ENCODE measurements at regions not wholly inside any gene's neighbourhood (a gene's known extent, or its start where the extent isn't known, plus 50 kb on each side); places are given as distances from the start of the nearest gene placed in this dataset.

DNA sequence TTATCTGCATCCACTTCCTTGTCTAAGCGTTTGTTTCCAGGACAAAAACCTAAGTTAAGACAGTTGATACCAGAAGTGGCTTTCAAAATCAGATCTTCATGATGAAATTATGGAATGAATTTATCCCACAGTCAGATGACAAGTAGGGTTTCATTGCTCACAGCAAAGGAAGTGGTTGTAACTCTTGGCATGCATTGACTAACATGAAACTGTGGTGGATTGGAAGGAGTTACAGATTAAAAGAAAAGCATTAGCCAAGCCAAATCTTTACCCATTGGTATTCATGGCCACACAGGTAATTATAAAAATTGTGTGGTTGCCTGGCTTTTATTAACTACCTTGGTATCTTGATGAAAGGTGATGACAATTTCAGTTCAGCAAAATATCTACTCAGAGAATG is 438.0 kb upstream of the NXPH2 start:
- no peaks in the 10 kb centered on the region for H3K9me3 ChIP-seq (ENCODE audit: control insufficient read depth, insufficient read depth, low read depth, low read length)
- TF ChIP-seq ZFHX2 (tag by site-specific recombination; conservative IDR thresholded peaks at IDR 0.05) (no peak), GLIS2 (tag by site-specific recombination; IDR thresholded peaks at IDR 0.05) (no peak), KLF8 (tag by site-specific recombination; IDR thresholded peaks at IDR 0.05) (no peak), OSR2 (tag by site-specific recombination; IDR thresholded peaks at IDR 0.05) (no peak), ZNF701 (tag by site-specific recombination; IDR thresholded peaks at IDR 0.05) (no peak), ZNF169 (tag by site-specific recombination; IDR thresholded peaks at IDR 0.05) (no peak), ZNF544 (tag by site-specific recombination; IDR thresholded peaks at IDR 0.05) (no peak), MYNN (tag by site-specific recombination; IDR thresholded peaks at IDR 0.05; ENCODE audit: borderline replicate concordance) (no peak)
- TF ChIP-seq, protein P1, sequence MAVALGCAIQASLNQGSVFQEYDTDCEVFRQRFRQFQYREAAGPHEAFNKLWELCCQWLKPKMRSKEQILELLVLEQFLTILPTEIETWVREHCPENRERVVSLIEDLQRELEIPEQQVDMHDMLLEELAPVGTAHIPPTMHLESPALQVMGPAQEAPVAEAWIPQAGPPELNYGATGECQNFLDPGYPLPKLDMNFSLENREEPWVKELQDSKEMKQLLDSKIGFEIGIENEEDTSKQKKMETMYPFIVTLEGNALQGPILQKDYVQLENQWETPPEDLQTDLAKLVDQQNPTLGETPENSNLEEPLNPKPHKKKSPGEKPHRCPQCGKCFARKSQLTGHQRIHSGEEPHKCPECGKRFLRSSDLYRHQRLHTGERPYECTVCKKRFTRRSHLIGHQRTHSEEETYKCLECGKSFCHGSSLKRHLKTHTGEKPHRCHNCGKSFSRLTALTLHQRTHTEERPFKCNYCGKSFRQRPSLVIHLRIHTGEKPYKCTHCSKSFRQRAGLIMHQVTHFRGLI (tag by site-specific recombination; IDR thresholded peaks at IDR 0.05) = no peak
- TF ChIP-seq, protein P2, sequence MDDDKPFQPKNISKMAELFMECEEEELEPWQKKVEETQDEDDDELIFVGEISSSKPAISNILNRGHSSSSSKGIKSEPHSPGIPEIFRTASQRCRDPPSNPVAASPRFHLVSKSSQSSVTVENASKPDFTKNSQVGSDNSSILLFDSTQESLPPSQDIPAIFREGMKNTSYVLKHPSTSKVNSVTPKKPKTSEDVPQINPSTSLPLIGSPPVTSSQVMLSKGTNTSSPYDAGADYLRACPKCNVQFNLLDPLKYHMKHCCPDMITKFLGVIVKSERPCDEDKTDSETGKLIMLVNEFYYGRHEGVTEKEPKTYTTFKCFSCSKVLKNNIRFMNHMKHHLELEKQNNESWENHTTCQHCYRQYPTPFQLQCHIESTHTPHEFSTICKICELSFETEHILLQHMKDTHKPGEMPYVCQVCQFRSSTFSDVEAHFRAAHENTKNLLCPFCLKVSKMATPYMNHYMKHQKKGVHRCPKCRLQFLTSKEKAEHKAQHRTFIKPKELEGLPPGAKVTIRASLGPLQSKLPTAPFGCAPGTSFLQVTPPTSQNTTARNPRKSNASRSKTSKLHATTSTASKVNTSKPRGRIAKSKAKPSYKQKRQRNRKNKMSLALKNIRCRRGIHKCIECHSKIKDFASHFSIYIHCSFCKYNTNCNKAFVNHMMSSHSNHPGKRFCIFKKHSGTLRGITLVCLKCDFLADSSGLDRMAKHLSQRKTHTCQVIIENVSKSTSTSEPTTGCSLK (tag by site-specific recombination; IDR thresholded peaks at IDR 0.05) = no peak
- TF ChIP-seq, protein P3, sequence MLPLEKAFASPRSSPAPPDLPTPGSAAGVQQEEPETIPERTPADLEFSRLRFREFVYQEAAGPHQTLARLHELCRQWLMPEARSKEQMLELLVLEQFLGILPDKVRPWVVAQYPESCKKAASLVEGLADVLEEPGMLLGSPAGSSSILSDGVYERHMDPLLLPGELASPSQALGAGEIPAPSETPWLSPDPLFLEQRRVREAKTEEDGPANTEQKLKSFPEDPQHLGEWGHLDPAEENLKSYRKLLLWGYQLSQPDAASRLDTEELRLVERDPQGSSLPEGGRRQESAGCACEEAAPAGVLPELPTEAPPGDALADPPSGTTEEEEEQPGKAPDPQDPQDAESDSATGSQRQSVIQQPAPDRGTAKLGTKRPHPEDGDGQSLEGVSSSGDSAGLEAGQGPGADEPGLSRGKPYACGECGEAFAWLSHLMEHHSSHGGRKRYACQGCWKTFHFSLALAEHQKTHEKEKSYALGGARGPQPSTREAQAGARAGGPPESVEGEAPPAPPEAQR (tag by site-specific recombination; IDR thresholded peaks at IDR 0.05) = no peak
- TF ChIP-seq, protein P4, sequence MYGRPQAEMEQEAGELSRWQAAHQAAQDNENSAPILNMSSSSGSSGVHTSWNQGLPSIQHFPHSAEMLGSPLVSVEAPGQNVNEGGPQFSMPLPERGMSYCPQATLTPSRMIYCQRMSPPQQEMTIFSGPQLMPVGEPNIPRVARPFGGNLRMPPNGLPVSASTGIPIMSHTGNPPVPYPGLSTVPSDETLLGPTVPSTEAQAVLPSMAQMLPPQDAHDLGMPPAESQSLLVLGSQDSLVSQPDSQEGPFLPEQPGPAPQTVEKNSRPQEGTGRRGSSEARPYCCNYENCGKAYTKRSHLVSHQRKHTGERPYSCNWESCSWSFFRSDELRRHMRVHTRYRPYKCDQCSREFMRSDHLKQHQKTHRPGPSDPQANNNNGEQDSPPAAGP (tag by site-specific recombination; IDR thresholded peaks at IDR 0.05) = no peak
- TF ChIP-seq, protein P5, sequence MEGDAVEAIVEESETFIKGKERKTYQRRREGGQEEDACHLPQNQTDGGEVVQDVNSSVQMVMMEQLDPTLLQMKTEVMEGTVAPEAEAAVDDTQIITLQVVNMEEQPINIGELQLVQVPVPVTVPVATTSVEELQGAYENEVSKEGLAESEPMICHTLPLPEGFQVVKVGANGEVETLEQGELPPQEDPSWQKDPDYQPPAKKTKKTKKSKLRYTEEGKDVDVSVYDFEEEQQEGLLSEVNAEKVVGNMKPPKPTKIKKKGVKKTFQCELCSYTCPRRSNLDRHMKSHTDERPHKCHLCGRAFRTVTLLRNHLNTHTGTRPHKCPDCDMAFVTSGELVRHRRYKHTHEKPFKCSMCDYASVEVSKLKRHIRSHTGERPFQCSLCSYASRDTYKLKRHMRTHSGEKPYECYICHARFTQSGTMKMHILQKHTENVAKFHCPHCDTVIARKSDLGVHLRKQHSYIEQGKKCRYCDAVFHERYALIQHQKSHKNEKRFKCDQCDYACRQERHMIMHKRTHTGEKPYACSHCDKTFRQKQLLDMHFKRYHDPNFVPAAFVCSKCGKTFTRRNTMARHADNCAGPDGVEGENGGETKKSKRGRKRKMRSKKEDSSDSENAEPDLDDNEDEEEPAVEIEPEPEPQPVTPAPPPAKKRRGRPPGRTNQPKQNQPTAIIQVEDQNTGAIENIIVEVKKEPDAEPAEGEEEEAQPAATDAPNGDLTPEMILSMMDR (tag by site-specific recombination; IDR thresholded peaks at IDR 0.05) = no peak
- CTCF ChIA-PET = interaction anchor here (0.7 kb wide), 1 partner anchor 37 kb away, joined by 3 read pairs; no protein-coding TSS in a partner anchor

DNA sequence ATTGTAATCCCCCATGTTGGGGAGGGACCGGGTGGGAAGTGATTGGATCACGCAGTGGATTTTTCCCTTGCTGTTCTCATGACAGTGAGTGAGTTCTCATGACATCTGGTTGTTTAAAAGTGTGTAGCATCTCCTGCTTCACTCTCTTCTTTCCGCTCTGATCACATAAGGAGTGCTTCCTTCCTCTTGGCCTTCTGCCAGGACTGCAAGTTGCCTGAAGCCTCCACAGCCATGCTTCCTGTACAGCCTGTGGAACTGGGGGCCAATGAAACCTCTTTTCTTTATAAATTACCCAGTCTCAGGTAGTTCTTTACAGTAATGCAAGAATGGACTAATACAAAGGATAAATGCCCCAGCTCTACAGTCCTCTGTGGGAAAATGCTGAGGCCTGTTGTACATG is 437.5 kb upstream of the NXPH2 start:
- CTCF ChIA-PET = no interaction called here

More for the DNA sequence above, 438.0 kb upstream of the NXPH2 start:
- H3K4me1 ChIP-seq (ENCODE audit: control insufficient read depth, insufficient read depth, low read length) = no peaks in the 10 kb centered on the region
- POLR2A ChIA-PET = no interaction called here
- H3K4me3 ChIP-seq (ENCODE audit: low read depth, low read length) = no peak overlapping the region
- no peak overlapping the region for H3K27ac ChIP-seq (ENCODE audit: extremely low read depth, low read depth, low read length)
- H3K36me3 ChIP-seq (ENCODE audit: control insufficient read depth in 2 of 2, insufficient read depth in 1 of 2, low read length in 2 of 2) = no peaks in the 10 kb centered on the region

More for the DNA sequence above, 437.5 kb upstream of the NXPH2 start:
- TF ChIP-seq, protein P3 (tag by site-specific recombination; IDR thresholded peaks at IDR 0.05) = no peak
- TF ChIP-seq PRDM1 (tag by site-specific recombination; IDR thresholded peaks at IDR 0.05) = no peak
- TF ChIP-seq ZNF596 (tag by site-specific recombination; IDR thresholded peaks at IDR 0.05) = no peak
- Histone ChIP-seq H3K4me3 (ENCODE audit: low read depth, low read length) (no peak overlapping the region), H3K36me3 (ENCODE audit: control insufficient read depth in 2 of 2, insufficient read depth in 1 of 2, low read length in 2 of 2) (no peaks in the 10 kb centered on the region), H3K4me1 (ENCODE audit: control insufficient read depth, insufficient read depth, low read length) (no peaks in the 10 kb centered on the region), H3K27ac (ENCODE audit: extremely low read depth, low read depth, low read length) (no peak overlapping the region), H3K9me3 (ENCODE audit: control insufficient read depth, insufficient read depth, low read depth, low read length) (no peaks in the 10 kb centered on the region)
- POLR2A ChIA-PET = no interaction called here
